Fibroblast of pulmonary artery (primary cell): ENCODE measurements at regions not wholly inside any gene's neighbourhood (a gene's known extent, or its start where the extent isn't known, plus 50 kb on each side); places are given as distances from the start of the nearest gene placed in this dataset.

Experiments used
- DNase-seq: peaks from one replicate; pipeline ENCODE4 v3.0.0-alpha.2; 2010; ENCODE audit warnings: low read depth
- H3K4me3 ChIP-seq: replicated peaks from 2 replicates; pipeline ENCODE4 v1.5.1; 2011; ENCODE audit warnings: low read depth, mild to moderate bottlenecking, control low read depth, low read length, moderate library complexity
- CTCF ChIP-seq: IDR thresholded peaks from 2 replicates; pipeline ENCODE4 v1.5.1; 2011; ENCODE audit warnings: mild to moderate bottlenecking, control low read depth, low read length, inconsistent platforms; ENCODE audit errors: missing control alignments

GRCh38 chr3:67898916-67899315 lies 244.5 kb upstream of the SUCLG2 start:
- no peak for DNase-seq
- TF ChIP-seq CTCF = no peak
- no peak overlapping the region for H3K4me3 ChIP-seq

GRCh38 chr3:67897351-67898336 lies 243.2 kb upstream of the SUCLG2 start:
- DNase-seq = no peak

GRCh38 chr3:67896130-67896529 lies 241.7 kb upstream of the SUCLG2 start:
- no peak for DNase-seq
- TF ChIP-seq CTCF = no peak
- H3K4me3 ChIP-seq = no peak overlapping the region

More at GRCh38 chr3:67897351-67898336, 243.2 kb upstream of the SUCLG2 start:
- H3K4me3 ChIP-seq = no peak overlapping the region
- no peak for TF ChIP-seq CTCF

GRCh38 chr3:67894510-67894909 lies 240.1 kb upstream of the SUCLG2 start:
- TF ChIP-seq CTCF = no peak

GRCh38 chr3:67884345-67884744 lies 229.9 kb upstream of the SUCLG2 start:
- no peak for DNase-seq
- no peak overlapping the region for H3K4me3 ChIP-seq
- no peak for TF ChIP-seq CTCF

More at GRCh38 chr3:67894510-67894909, 240.1 kb upstream of the SUCLG2 start:
- no peak overlapping the region for H3K4me3 ChIP-seq
- no peak for DNase-seq

GRCh38 chr3:67883766-67884165 lies 229.4 kb upstream of the SUCLG2 start:
- DNase-seq = no peak
- no peak for TF ChIP-seq CTCF
- H3K4me3 ChIP-seq = no peak overlapping the region
